ENCODE measurements at regions not wholly inside any gene's neighbourhood (a gene's known extent, or its start where the extent isn't known, plus 50 kb on each side); places are given as distances from the start of the nearest gene placed in this dataset.

GRCh38 chr21:17429936-17430335 lies 82.9 kb upstream of the CXADR start:
- no peak overlapping the region for H3K4me3 ChIP-seq (ENCODE audit: low read depth, low read length, poor library complexity, severe bottlenecking)
- intact Hi-C loops (cut with micrococcal nuclease; ENCODE audit: unreplicated experiment) = no loop called here
- H3K36me3 ChIP-seq (ENCODE audit: insufficient read depth, low read length, poor library complexity, severe bottlenecking) = no peaks in the 10 kb centered on the region
- no peaks in the 10 kb centered on the region for H3K27me3 ChIP-seq (replicated peaks; ENCODE audit: insufficient read depth, low read depth, low read length, poor library complexity)
- H3K4me1 ChIP-seq (ENCODE audit: insufficient read depth, low read length, poor library complexity, severe bottlenecking) = no peaks in the 10 kb centered on the region
- H3K9me3 ChIP-seq (ENCODE audit: low read depth, low read length, poor library complexity, severe bottlenecking) = no peaks in the 10 kb centered on the region
- H3K27ac ChIP-seq (ENCODE audit: low read depth, low read length, poor library complexity, severe bottlenecking) = no peak overlapping the region
- no TSS peak for BruUV-seq (replicated peaks)
- CTCF ChIA-PET = no interaction called here
- no peak for DNase-seq (ENCODE audit: low spot score)
- TF ChIP-seq EZH2 (IDR thresholded peaks at IDR 0.05; ENCODE audit: borderline replicate concordance, low read depth, low read length, poor library complexity, severe bottlenecking) = no peak
- TF ChIP-seq, protein P1, sequence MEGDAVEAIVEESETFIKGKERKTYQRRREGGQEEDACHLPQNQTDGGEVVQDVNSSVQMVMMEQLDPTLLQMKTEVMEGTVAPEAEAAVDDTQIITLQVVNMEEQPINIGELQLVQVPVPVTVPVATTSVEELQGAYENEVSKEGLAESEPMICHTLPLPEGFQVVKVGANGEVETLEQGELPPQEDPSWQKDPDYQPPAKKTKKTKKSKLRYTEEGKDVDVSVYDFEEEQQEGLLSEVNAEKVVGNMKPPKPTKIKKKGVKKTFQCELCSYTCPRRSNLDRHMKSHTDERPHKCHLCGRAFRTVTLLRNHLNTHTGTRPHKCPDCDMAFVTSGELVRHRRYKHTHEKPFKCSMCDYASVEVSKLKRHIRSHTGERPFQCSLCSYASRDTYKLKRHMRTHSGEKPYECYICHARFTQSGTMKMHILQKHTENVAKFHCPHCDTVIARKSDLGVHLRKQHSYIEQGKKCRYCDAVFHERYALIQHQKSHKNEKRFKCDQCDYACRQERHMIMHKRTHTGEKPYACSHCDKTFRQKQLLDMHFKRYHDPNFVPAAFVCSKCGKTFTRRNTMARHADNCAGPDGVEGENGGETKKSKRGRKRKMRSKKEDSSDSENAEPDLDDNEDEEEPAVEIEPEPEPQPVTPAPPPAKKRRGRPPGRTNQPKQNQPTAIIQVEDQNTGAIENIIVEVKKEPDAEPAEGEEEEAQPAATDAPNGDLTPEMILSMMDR (conservative IDR thresholded peaks at IDR 0.05; ENCODE audit: low read depth, low read length) = no peak
- POLR2A ChIA-PET (ENCODE audit: low non-redundant PET) = no interaction called here

DNA sequence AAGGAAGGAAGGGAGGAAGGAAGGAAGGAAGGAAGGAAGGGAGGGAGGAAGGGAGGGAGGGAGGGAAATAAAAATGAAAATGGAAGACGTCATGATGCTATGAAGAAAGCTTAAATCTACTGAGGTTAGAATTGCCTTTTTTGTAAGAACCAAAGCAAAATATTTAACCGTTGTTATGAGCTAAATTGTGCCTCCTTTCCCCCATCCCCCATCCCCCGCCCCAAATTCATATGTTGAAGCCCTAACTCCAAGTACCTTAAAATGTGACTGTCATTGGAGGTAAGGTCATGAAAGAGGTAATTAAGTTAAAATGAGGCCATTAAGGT lies 80.1 kb upstream of the CXADR start:
- POLR2A ChIA-PET (ENCODE audit: low non-redundant PET) = no interaction called here
- H3K9me3 ChIP-seq (ENCODE audit: low read depth, low read length, poor library complexity, severe bottlenecking) = no peaks in the 10 kb centered on the region
- no peak overlapping the region for H3K27ac ChIP-seq (ENCODE audit: low read depth, low read length, poor library complexity, severe bottlenecking)
- intact Hi-C loops (cut with micrococcal nuclease; ENCODE audit: unreplicated experiment) = no loop called here
- DNase-seq (ENCODE audit: low spot score) = no peak
- no peaks in the 10 kb centered on the region for H3K27me3 ChIP-seq (replicated peaks; ENCODE audit: insufficient read depth, low read depth, low read length, poor library complexity)
- no peaks in the 10 kb centered on the region for H3K4me1 ChIP-seq (ENCODE audit: insufficient read depth, low read length, poor library complexity, severe bottlenecking)
- H3K4me3 ChIP-seq (ENCODE audit: low read depth, low read length, poor library complexity, severe bottlenecking) = no peak overlapping the region
- no peak for TF ChIP-seq EZH2 (IDR thresholded peaks at IDR 0.05; ENCODE audit: borderline replicate concordance, low read depth, low read length, poor library complexity, severe bottlenecking)
- TF ChIP-seq, protein P1 (conservative IDR thresholded peaks at IDR 0.05; ENCODE audit: low read depth, low read length) = no peak
- no peaks in the 10 kb centered on the region for H3K36me3 ChIP-seq (ENCODE audit: insufficient read depth, low read length, poor library complexity, severe bottlenecking)
- BruUV-seq (replicated peaks) = no TSS peak
- CTCF ChIA-PET = no interaction called here

DNA sequence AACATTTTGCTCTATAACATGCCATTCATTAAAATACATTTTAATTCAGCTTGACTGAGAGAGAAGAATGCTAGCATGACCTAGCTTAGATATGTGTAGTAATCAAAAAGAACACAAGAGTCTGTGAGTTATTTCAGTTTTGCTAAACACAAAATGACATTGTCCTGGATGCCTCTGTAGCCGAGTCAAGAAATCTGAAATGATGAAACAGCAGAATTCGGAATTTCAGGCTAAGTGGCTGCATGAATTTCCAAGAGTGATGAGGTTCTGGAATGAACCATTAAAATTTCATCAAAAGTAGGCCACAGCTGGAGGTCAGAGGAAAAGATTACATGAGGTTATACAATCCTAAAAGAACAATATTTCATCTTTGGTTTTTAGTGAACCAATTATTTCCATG lies 79.1 kb upstream of the CXADR start:
- POLR2A ChIA-PET (ENCODE audit: low non-redundant PET) = no interaction called here
- DNase-seq (ENCODE audit: low spot score) = no peak

More for the DNA sequence above, 79.1 kb upstream of the CXADR start:
- BruUV-seq (replicated peaks) = no TSS peak
- CTCF ChIA-PET = no interaction called here
- Histone ChIP-seq H3K36me3 (ENCODE audit: insufficient read depth, low read length, poor library complexity, severe bottlenecking) (no peaks in the 10 kb centered on the region), H3K27ac (ENCODE audit: low read depth, low read length, poor library complexity, severe bottlenecking) (no peak overlapping the region), H3K4me3 (ENCODE audit: low read depth, low read length, poor library complexity, severe bottlenecking) (no peak overlapping the region), H3K27me3 (replicated peaks; ENCODE audit: insufficient read depth, low read depth, low read length, poor library complexity) (no peaks in the 10 kb centered on the region), H3K9me3 (ENCODE audit: low read depth, low read length, poor library complexity, severe bottlenecking) (no peaks in the 10 kb centered on the region), H3K4me1 (ENCODE audit: insufficient read depth, low read length, poor library complexity, severe bottlenecking) (no peaks in the 10 kb centered on the region)
- intact Hi-C loops (cut with micrococcal nuclease; ENCODE audit: unreplicated experiment) = no loop called here
- TF ChIP-seq EZH2 (IDR thresholded peaks at IDR 0.05; ENCODE audit: borderline replicate concordance, low read depth, low read length, poor library complexity, severe bottlenecking) = no peak
- TF ChIP-seq, protein P1 (conservative IDR thresholded peaks at IDR 0.05; ENCODE audit: low read depth, low read length) = no peak

Data from A673 (cell line).